GM12878 (cell line): ENCODE measurements at regions not wholly inside any gene's neighbourhood (a gene's known extent, or its start where the extent isn't known, plus 50 kb on each side); places are given as distances from the start of the nearest gene placed in this dataset.

Experiments used
- ATAC-seq: fragments of 200-7000 bp; cut with Tn5 transposase; 3 replicates; pipeline ENCODE4 v1.9.1; 2020; ENCODE audit warnings: mild to moderate bottlenecking, moderate library complexity
- BruUV-seq: library from RNA; stranded (reverse); fragments of 400-500 nt; replicated peaks from 2 replicates; lab custom pipeline; 2021; lab: Mats Ljungman, UMichigan
- CTCF ChIA-PET: fragments of 300-600 bp; sonication (Branson Sonifier 250); formaldehyde crosslinking; extraction: SDS; loops from one replicate; lab custom pipeline; 2021; ENCODE audit warnings: inconsistent platforms; lab: Yijun Ruan, JAX
- POLR2A ChIA-PET: fragments of 350-600 bp; formaldehyde crosslinking; extraction: SDS; loops from one replicate; lab custom pipeline; 2021; ENCODE audit warnings: inconsistent platforms; lab: Charles Lee
- RAD21 ChIA-PET: fragments of 300-600 bp; sonication (Branson Sonifier 250); formaldehyde crosslinking; loops from one replicate; lab custom pipeline; 2023; ENCODE audit warnings: antibody characterized with exemption; ENCODE audit not compliant: unreplicated experiment; lab: Charles Lee
- SMC1A ChIA-PET: fragments of 300-600 bp; sonication (Branson Sonifier 250); formaldehyde crosslinking; loops from one replicate; lab custom pipeline; 2023; ENCODE audit not compliant: unreplicated experiment, uncharacterized antibody; lab: Charles Lee
- DNase-seq: peaks from one replicate; pipeline ENCODE4 v3.0.0-alpha.2; 2011; ENCODE audit warnings: low read depth, low spot score
- FAIRE-seq: peaks from 3 replicates; lab custom pipeline; 2011; peaks lifted over from hg19 to GRCh38; lab: Jason Lieb, UNC
- H2AFZ ChIP-seq: 2 replicates; pipeline ENCODE4 v1.6.0; 2011; ENCODE audit warnings: low read depth, low read length, control low read depth; ENCODE audit not compliant: control insufficient read depth
- H3K27ac ChIP-seq: 2 replicates; pipeline ENCODE4 v1.5.1; 2011; ENCODE audit warnings: control low read depth; ENCODE audit not compliant: control insufficient read depth, insufficient read depth
- H3K27me3 ChIP-seq, 2 experiments: replicated peaks in 1 of 2; 2 replicates each; pipeline versions ENCODE4 v1.6.0 to v1.6.1; 2011; ENCODE audit warnings: low read length in 1 of 2; ENCODE audit not compliant: control insufficient read depth in 2 of 2, insufficient read depth in 2 of 2
- H3K36me3 ChIP-seq, 2 experiments: 2 replicates each; pipeline ENCODE4 v1.5.1; 2011; ENCODE audit warnings: low read length in 1 of 2; ENCODE audit not compliant: control insufficient read depth in 2 of 2, insufficient read depth in 2 of 2
- H3K4me1 ChIP-seq: 2 replicates; pipeline ENCODE4 v1.6.1; 2011; ENCODE audit warnings: mild to moderate bottlenecking, low read length, moderate library complexity, mixed read lengths; ENCODE audit not compliant: control insufficient read depth, insufficient read depth
- H3K4me2 ChIP-seq: 2 replicates; pipeline ENCODE4 v1.6.0; 2011; ENCODE audit warnings: control low read depth; ENCODE audit not compliant: control insufficient read depth, insufficient read depth
- H3K4me3 ChIP-seq: fragments of 200-600 bp; sonication (generic); 2 replicates; pipeline ENCODE4 v1.5.1; 2016
- H3K79me2 ChIP-seq: 2 replicates; pipeline ENCODE4 v1.6.0; 2011; ENCODE audit warnings: low read length; ENCODE audit not compliant: control insufficient read depth, insufficient read depth
- H3K9ac ChIP-seq: 2 replicates; pipeline ENCODE4 v1.8.0; 2011; ENCODE audit warnings: low read length, control low read depth, mixed read lengths; ENCODE audit not compliant: control insufficient read depth, insufficient read depth
- H3K9me3 ChIP-seq: replicated peaks from 3 replicates; pipeline ENCODE4 v1.5.1; 2011; ENCODE audit warnings: mild to moderate bottlenecking, low read length; ENCODE audit not compliant: control insufficient read depth, insufficient read depth
- H4K20me1 ChIP-seq: 2 replicates; pipeline ENCODE4 v1.6.0; 2011; ENCODE audit not compliant: control insufficient read depth, insufficient read depth
- BCL3 ChIP-seq: IDR thresholded peaks from 2 replicates; pipeline ENCODE4 v1.6.1; 2011; ENCODE audit warnings: borderline replicate concordance, low read depth, mild to moderate bottlenecking, moderate library complexity, low read length; ENCODE audit not compliant: insufficient read depth, poor library complexity, severe bottlenecking
- IRF3 ChIP-seq: fragments of 450-650 bp; IDR thresholded peaks from 2 replicates; pipeline ENCODE4 v1.6.1; 2014; ENCODE audit warnings: mild to moderate bottlenecking
- JUNB ChIP-seq: IDR thresholded peaks from 2 replicates; pipeline ENCODE4 v1.6.1; 2016; ENCODE audit warnings: antibody characterized with exemption, mild to moderate bottlenecking
- MYC ChIP-seq: IDR thresholded peaks from 2 replicates; pipeline ENCODE4 v1.6.1; 2011; ENCODE audit warnings: mild to moderate bottlenecking, low read length, moderate library complexity, inconsistent platforms; ENCODE audit not compliant: insufficient read depth, insufficient replicate concordance, insufficient read length, severe bottlenecking
- NR2F1 ChIP-seq: fragments of 450-650 bp; conservative IDR thresholded peaks from 2 replicates; pipeline ENCODE4 v1.6.1; 2017; ENCODE audit warnings: mild to moderate bottlenecking
- SIN3A ChIP-seq: IDR thresholded peaks from 2 replicates; pipeline ENCODE4 v1.6.1; 2012; ENCODE audit warnings: low read depth, low read length, improper control_type of control experiment
- SREBF2 ChIP-seq: IDR thresholded peaks from 2 replicates; pipeline ENCODE4 v1.6.1; 2012; ENCODE audit warnings: mild to moderate bottlenecking, low read length
- TCF12 ChIP-seq: IDR thresholded peaks from 2 replicates; pipeline ENCODE4 v1.6.1; 2011; ENCODE audit warnings: low read depth, mild to moderate bottlenecking, low read length
- USF1 ChIP-seq: IDR thresholded peaks from 2 replicates; pipeline ENCODE4 v1.6.1; 2011; ENCODE audit warnings: borderline replicate concordance, low read depth, mild to moderate bottlenecking, moderate library complexity, mixed read lengths, low read length; ENCODE audit not compliant: insufficient read depth; ENCODE audit errors: extremely low read length
- WGBS: methylation state at CpG from one replicate; pipeline ENCODE4 v1.1.6; 2016; ENCODE audit warnings: low lambda C conversion rate; ENCODE audit not compliant: insufficient replicate concordance, insufficient coverage; ENCODE audit errors: missing lambda C conversion rate; 5-methylcytosine and 5-hydroxymethylcytosine counted together
- in situ Hi-C: fragments of 300-500 bp; cut with MboI; formaldehyde crosslinking; loops from 9 replicates; pipeline ENCODE4 v1.14.3; 2018; ENCODE audit warnings: mixed read lengths
- intact Hi-C: fragments of 100-400 bp; cut with micrococcal nuclease; formaldehyde crosslinking; loops from one replicate; pipeline ENCODE4 v1.14.2; 2022; ENCODE audit not compliant: unreplicated experiment
- TF ChIP-seq, protein P1 (sequence below): fragments of 450-650 bp; IDR thresholded peaks from 2 replicates; pipeline ENCODE4 v1.6.1; 2017; ENCODE audit warnings: mild to moderate bottlenecking, low read depth, inconsistent platforms; ENCODE audit not compliant: poor library complexity, severe bottlenecking
- TF ChIP-seq, protein P2 (sequence below): IDR thresholded peaks from 2 replicates; pipeline ENCODE4 v1.6.1; 2012; ENCODE audit warnings: low read depth, low read length, improper control_type of control experiment
- TF ChIP-seq, protein P3 (sequence below): fragments of 450-650 bp; IDR thresholded peaks from 2 replicates; pipeline ENCODE4 v1.6.1; 2016; ENCODE audit warnings: mild to moderate bottlenecking, moderate library complexity, borderline replicate concordance

GRCh38 chr12:88973998-88974397, 378.3 kb downstream of the DUSP6 start:
- BruUV-seq, result no TSS peak
- no peaks in the 10 kb centered on the region for H3K36me3 ChIP-seq
- TF ChIP-seq BCL3, result no peak
- TF ChIP-seq TCF12, result no peak
- TF ChIP-seq MYC, result no peak
- TF ChIP-seq, protein P1, sequence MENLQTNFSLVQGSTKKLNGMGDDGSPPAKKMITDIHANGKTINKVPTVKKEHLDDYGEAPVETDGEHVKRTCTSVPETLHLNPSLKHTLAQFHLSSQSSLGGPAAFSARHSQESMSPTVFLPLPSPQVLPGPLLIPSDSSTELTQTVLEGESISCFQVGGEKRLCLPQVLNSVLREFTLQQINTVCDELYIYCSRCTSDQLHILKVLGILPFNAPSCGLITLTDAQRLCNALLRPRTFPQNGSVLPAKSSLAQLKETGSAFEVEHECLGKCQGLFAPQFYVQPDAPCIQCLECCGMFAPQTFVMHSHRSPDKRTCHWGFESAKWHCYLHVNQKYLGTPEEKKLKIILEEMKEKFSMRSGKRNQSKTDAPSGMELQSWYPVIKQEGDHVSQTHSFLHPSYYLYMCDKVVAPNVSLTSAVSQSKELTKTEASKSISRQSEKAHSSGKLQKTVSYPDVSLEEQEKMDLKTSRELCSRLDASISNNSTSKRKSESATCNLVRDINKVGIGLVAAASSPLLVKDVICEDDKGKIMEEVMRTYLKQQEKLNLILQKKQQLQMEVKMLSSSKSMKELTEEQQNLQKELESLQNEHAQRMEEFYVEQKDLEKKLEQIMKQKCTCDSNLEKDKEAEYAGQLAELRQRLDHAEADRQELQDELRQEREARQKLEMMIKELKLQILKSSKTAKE, result no peak
- TF ChIP-seq, protein P2, sequence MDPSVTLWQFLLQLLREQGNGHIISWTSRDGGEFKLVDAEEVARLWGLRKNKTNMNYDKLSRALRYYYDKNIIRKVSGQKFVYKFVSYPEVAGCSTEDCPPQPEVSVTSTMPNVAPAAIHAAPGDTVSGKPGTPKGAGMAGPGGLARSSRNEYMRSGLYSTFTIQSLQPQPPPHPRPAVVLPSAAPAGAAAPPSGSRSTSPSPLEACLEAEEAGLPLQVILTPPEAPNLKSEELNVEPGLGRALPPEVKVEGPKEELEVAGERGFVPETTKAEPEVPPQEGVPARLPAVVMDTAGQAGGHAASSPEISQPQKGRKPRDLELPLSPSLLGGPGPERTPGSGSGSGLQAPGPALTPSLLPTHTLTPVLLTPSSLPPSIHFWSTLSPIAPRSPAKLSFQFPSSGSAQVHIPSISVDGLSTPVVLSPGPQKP, result no peak
- no peak for TF ChIP-seq JUNB
- TF ChIP-seq SIN3A, result no peak
- no peak for TF ChIP-seq USF1
- no peak for TF ChIP-seq SREBF2
- no peak for TF ChIP-seq IRF3
- TF ChIP-seq, protein P3, sequence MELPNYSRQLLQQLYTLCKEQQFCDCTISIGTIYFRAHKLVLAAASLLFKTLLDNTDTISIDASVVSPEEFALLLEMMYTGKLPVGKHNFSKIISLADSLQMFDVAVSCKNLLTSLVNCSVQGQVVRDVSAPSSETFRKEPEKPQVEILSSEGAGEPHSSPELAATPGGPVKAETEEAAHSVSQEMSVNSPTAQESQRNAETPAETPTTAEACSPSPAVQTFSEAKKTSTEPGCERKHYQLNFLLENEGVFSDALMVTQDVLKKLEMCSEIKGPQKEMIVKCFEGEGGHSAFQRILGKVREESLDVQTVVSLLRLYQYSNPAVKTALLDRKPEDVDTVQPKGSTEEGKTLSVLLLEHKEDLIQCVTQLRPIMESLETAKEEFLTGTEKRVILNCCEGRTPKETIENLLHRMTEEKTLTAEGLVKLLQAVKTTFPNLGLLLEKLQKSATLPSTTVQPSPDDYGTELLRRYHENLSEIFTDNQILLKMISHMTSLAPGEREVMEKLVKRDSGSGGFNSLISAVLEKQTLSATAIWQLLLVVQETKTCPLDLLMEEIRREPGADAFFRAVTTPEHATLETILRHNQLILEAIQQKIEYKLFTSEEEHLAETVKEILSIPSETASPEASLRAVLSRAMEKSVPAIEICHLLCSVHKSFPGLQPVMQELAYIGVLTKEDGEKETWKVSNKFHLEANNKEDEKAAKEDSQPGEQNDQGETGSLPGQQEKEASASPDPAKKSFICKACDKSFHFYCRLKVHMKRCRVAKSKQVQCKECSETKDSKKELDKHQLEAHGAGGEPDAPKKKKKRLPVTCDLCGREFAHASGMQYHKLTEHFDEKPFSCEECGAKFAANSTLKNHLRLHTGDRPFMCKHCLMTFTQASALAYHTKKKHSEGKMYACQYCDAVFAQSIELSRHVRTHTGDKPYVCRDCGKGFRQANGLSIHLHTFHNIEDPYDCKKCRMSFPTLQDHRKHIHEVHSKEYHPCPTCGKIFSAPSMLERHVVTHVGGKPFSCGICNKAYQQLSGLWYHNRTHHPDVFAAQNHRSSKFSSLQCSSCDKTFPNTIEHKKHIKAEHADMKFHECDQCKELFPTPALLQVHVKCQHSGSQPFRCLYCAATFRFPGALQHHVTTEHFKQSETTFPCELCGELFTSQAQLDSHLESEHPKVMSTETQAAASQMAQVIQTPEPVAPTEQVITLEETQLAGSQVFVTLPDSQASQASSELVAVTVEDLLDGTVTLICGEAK, result no peak
- TF ChIP-seq NR2F1, result no peak
- no peaks in the 10 kb centered on the region for H3K4me1 ChIP-seq
- no peak overlapping the region for H3K4me3 ChIP-seq
- H4K20me1 ChIP-seq, result no peaks in the 10 kb centered on the region
- CTCF ChIA-PET, result interaction anchor here (0.6 kb wide), 1 partner anchor 320 kb away, joined by 3 read pairs; no protein-coding TSS in a partner anchor
- H3K27me3 ChIP-seq, result no peaks in the 10 kb centered on the region
- H3K27ac ChIP-seq, result no peak overlapping the region
- DNase-seq, result no peak
- H3K4me2 ChIP-seq, result no peak overlapping the region
- in situ Hi-C loops (no loop called here), intact Hi-C loops (no loop called here)
- WGBS, result 9% methylated on average over 1 of the region's 1 CpG
- POLR2A ChIA-PET, result interaction anchor here (0.6 kb wide), 1 partner anchor 130 kb away, joined by 6 read pairs; no protein-coding TSS in a partner anchor
- no peaks in the 10 kb centered on the region for H3K79me2 ChIP-seq
- FAIRE-seq, result no peak
- H3K9ac ChIP-seq, result no peak overlapping the region
- no peak overlapping the region for H2AFZ ChIP-seq
- H3K9me3 ChIP-seq, result no peaks in the 10 kb centered on the region
- ATAC-seq, result no peak
- RAD21 ChIA-PET, result no interaction called here
- SMC1A ChIA-PET, result interaction anchor here (0.7 kb wide), 1 partner anchor 172 kb away, joined by 3 read pairs; no protein-coding TSS in a partner anchor
